H1 (cell line): ENCODE measurements at regions not wholly inside any gene's neighbourhood (a gene's known extent, or its start where the extent isn't known, plus 50 kb on each side); places are given as distances from the start of the nearest gene placed in this dataset.

ENCODE experiments used
- MAFK ChIP-seq: IDR thresholded peaks from 2 replicates; pipeline ENCODE4 v1.6.1; 2012; ENCODE audit warnings: low read depth, mild to moderate bottlenecking, improper control_type of control experiment, low read length
- RAD21 ChIP-seq, 2 experiments: IDR thresholded peaks in 1 of 2; conservative IDR thresholded peaks in 1 of 2; 2 replicates each; pipeline ENCODE4 v1.6.1; 2011; ENCODE audit warnings: low read depth in 2 of 2, low read length in 2 of 2, improper control_type of control experiment in 1 of 2, inconsistent platforms in 1 of 2, mild to moderate bottlenecking in 1 of 2, moderate library complexity in 1 of 2
- SUZ12 ChIP-seq: fragments of 200-600 bp; sonication (generic); IDR thresholded peaks from 2 replicates; pipeline ENCODE4 v1.6.1; 2012; ENCODE audit warnings: mild to moderate bottlenecking, inconsistent platforms, low read length, moderate library complexity, mixed read lengths
- TCF12 ChIP-seq: IDR thresholded peaks from 2 replicates; pipeline ENCODE4 v1.6.1; 2011; ENCODE audit warnings: low read depth, mild to moderate bottlenecking, low read length

DNA sequence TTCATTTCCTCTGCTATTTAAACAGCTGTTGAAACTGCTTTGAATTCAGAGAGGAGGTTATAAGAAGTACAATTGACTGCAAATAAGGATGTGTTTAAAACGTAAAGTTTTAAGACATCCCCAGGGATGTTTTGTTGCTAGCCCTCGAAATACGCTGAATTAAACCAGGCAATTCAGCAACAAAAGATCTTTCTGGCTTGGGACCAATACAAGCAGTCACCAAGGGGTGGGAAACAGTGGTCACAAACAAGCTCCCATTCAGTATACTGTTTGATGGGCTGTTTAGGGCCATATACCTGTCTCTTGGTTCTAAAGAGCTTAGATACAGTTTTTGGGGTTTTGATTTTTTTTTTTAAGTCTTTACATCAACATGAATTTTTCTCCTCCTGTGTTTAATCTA, 446.3 kb upstream of the POT1 start (continued):
- TF ChIP-seq RAD21 (IDR thresholded peaks at IDR 0.05 in 1 of 2, conservative IDR thresholded peaks at IDR 0.05 in 1 of 2; ENCODE audit: low read depth in 2 of 2, low read length in 2 of 2) (no peak), MAFK (no peak), SUZ12 (no peak), TCF12 (no peak)
- TF ChIP-seq, all 59 proteins: peak for 0
